ENCODE measurements at regions not wholly inside any gene's neighbourhood (a gene's known extent, or its start where the extent isn't known, plus 50 kb on each side); places are given as distances from the start of the nearest gene placed in this dataset.
"Not testable (repeated sequence)": the region's sequence is repeated elsewhere in the genome, so short reads cannot be mapped to it uniquely, and the experiment has no call there.

DNA sequence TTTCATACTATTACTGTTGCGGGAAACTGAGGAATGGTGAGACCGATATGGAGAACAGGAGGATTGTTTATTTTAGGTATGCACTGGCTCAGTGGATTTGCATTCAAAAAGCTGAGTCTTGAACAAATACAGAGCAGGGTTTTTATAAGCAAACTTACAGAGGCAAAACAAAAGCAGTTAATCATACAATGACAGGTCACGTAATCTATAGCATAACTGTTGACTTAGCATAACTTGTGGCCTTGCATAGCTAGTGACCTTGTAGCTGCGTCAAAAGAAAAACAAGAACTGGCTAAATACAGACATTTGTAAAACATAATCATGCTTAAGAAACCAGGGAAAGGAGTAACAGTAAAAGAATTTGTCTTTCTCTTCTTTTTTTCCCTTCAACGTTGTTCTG is 103.0 kb downstream of the ZNF680 start:
- TF ChIP-seq, protein P1, sequence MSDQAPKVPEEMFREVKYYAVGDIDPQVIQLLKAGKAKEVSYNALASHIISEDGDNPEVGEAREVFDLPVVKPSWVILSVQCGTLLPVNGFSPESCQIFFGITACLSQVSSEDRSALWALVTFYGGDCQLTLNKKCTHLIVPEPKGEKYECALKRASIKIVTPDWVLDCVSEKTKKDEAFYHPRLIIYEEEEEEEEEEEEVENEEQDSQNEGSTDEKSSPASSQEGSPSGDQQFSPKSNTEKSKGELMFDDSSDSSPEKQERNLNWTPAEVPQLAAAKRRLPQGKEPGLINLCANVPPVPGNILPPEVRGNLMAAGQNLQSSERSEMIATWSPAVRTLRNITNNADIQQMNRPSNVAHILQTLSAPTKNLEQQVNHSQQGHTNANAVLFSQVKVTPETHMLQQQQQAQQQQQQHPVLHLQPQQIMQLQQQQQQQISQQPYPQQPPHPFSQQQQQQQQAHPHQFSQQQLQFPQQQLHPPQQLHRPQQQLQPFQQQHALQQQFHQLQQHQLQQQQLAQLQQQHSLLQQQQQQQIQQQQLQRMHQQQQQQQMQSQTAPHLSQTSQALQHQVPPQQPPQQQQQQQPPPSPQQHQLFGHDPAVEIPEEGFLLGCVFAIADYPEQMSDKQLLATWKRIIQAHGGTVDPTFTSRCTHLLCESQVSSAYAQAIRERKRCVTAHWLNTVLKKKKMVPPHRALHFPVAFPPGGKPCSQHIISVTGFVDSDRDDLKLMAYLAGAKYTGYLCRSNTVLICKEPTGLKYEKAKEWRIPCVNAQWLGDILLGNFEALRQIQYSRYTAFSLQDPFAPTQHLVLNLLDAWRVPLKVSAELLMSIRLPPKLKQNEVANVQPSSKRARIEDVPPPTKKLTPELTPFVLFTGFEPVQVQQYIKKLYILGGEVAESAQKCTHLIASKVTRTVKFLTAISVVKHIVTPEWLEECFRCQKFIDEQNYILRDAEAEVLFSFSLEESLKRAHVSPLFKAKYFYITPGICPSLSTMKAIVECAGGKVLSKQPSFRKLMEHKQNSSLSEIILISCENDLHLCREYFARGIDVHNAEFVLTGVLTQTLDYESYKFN (CRISPR knock-in tag; conservative IDR thresholded peaks at IDR 0.05), result not testable (repeated sequence)
- TF ChIP-seq JUND (CRISPR knock-in tag; IDR thresholded peaks at IDR 0.05); KLF16 (CRISPR knock-in tag; IDR thresholded peaks at IDR 0.05); KDM5A (IDR thresholded peaks at IDR 0.05; ENCODE audit: borderline replicate concordance, low read length); ZNF207 (IDR thresholded peaks at IDR 0.05; ENCODE audit: borderline replicate concordance); POLR2AphosphoS5 (IDR thresholded peaks at IDR 0.05; ENCODE audit: low read depth, low read length); ZNF496 (CRISPR knock-in tag; IDR thresholded peaks at IDR 0.05; ENCODE audit: insufficient replicate concordance): not testable (repeated sequence)
- TF ChIP-seq, protein P2, sequence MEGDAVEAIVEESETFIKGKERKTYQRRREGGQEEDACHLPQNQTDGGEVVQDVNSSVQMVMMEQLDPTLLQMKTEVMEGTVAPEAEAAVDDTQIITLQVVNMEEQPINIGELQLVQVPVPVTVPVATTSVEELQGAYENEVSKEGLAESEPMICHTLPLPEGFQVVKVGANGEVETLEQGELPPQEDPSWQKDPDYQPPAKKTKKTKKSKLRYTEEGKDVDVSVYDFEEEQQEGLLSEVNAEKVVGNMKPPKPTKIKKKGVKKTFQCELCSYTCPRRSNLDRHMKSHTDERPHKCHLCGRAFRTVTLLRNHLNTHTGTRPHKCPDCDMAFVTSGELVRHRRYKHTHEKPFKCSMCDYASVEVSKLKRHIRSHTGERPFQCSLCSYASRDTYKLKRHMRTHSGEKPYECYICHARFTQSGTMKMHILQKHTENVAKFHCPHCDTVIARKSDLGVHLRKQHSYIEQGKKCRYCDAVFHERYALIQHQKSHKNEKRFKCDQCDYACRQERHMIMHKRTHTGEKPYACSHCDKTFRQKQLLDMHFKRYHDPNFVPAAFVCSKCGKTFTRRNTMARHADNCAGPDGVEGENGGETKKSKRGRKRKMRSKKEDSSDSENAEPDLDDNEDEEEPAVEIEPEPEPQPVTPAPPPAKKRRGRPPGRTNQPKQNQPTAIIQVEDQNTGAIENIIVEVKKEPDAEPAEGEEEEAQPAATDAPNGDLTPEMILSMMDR (CRISPR knock-in tag; IDR thresholded peaks at IDR 0.05), result not testable (repeated sequence)
- TF ChIP-seq, protein P3, sequence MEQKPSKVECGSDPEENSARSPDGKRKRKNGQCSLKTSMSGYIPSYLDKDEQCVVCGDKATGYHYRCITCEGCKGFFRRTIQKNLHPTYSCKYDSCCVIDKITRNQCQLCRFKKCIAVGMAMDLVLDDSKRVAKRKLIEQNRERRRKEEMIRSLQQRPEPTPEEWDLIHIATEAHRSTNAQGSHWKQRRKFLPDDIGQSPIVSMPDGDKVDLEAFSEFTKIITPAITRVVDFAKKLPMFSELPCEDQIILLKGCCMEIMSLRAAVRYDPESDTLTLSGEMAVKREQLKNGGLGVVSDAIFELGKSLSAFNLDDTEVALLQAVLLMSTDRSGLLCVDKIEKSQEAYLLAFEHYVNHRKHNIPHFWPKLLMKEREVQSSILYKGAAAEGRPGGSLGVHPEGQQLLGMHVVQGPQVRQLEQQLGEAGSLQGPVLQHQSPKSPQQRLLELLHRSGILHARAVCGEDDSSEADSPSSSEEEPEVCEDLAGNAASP (CRISPR knock-in tag; IDR thresholded peaks at IDR 0.05; ENCODE audit: borderline replicate concordance), result not testable (repeated sequence)
- TF ChIP-seq, protein P4, sequence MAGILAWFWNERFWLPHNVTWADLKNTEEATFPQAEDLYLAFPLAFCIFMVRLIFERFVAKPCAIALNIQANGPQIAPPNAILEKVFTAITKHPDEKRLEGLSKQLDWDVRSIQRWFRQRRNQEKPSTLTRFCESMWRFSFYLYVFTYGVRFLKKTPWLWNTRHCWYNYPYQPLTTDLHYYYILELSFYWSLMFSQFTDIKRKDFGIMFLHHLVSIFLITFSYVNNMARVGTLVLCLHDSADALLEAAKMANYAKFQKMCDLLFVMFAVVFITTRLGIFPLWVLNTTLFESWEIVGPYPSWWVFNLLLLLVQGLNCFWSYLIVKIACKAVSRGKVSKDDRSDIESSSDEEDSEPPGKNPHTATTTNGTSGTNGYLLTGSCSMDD (CRISPR knock-in tag; IDR thresholded peaks at IDR 0.05), result not testable (repeated sequence)
